ENCODE measurements at regions not wholly inside any gene's neighbourhood (a gene's known extent, or its start where the extent isn't known, plus 50 kb on each side); places are given as distances from the start of the nearest gene placed in this dataset.

GRCh38 chr12:27907766-27908165, 64.8 kb downstream of the PTHLH start:
- no peaks in the 10 kb centered on the region for H3K4me1 ChIP-seq (ENCODE audit: insufficient read depth, low read length)
- TF ChIP-seq EZH2 (IDR thresholded peaks at IDR 0.05; ENCODE audit: borderline replicate concordance, low read depth, low read length, severe bottlenecking) (no peak), CTCF (IDR thresholded peaks at IDR 0.05; ENCODE audit: borderline replicate concordance, extremely low read depth, low read length, poor library complexity, severe bottlenecking) (no peak)
- H3K36me3 ChIP-seq (ENCODE audit: insufficient read depth, low read length), result no peaks in the 10 kb centered on the region
- H2AFZ ChIP-seq (ENCODE audit: low read depth, low read length), result no peak overlapping the region
- H3K27ac ChIP-seq (ENCODE audit: low read length), result no peak overlapping the region
- no peak overlapping the region for H3K4me2 ChIP-seq (ENCODE audit: insufficient read depth, low read length)
- H3K4me3 ChIP-seq (ENCODE audit: low read depth in 1 of 2, low read length in 2 of 2), result no peak overlapping the region
- no peak for ATAC-seq (ENCODE audit: insufficient read depth, low read depth)
- H3K79me2 ChIP-seq (ENCODE audit: insufficient read depth, low read length), result no peaks in the 10 kb centered on the region
- no peaks in the 10 kb centered on the region for H3K27me3 ChIP-seq (ENCODE audit: insufficient read depth, low read length, poor library complexity)
- H3K9ac ChIP-seq (ENCODE audit: low read depth, low read length), result no peak overlapping the region
- H4K20me1 ChIP-seq (ENCODE audit: insufficient read depth, low read length), result no peaks in the 10 kb centered on the region
- H3K9me3 ChIP-seq (ENCODE audit: insufficient read depth, low read length, severe bottlenecking), result no peaks in the 10 kb centered on the region
- DNase-seq, result no peak

- Histone ChIP-seq H4K20me1 (ENCODE audit: insufficient read depth, low read length) (no peaks in the 10 kb centered on the region), H3K36me3 (ENCODE audit: insufficient read depth, low read length) (no peaks in the 10 kb centered on the region), H3K27me3 (ENCODE audit: insufficient read depth, low read length, poor library complexity) (no peaks in the 10 kb centered on the region), H3K9ac (ENCODE audit: low read depth, low read length) (no peak overlapping the region), H3K4me2 (ENCODE audit: insufficient read depth, low read length) (no peak overlapping the region), H3K4me3 (ENCODE audit: low read depth in 1 of 2, low read length in 2 of 2) (no peak overlapping the region), H3K27ac (ENCODE audit: low read length) (no peak overlapping the region), H3K9me3 (ENCODE audit: insufficient read depth, low read length, severe bottlenecking) (no peaks in the 10 kb centered on the region), H3K79me2 (ENCODE audit: insufficient read depth, low read length) (no peaks in the 10 kb centered on the region), H2AFZ (ENCODE audit: low read depth, low read length) (no peak overlapping the region), H3K4me1 (ENCODE audit: insufficient read depth, low read length) (no peaks in the 10 kb centered on the region)
- ATAC-seq (ENCODE audit: insufficient read depth, low read depth) (no peak), DNase-seq (no peak)
- no peak for TF ChIP-seq EZH2 (IDR thresholded peaks at IDR 0.05; ENCODE audit: borderline replicate concordance, low read depth, low read length, severe bottlenecking)
- TF ChIP-seq CTCF (IDR thresholded peaks at IDR 0.05; ENCODE audit: borderline replicate concordance, extremely low read depth, low read length, poor library complexity, severe bottlenecking), result no peak
Measured at GRCh38 chr12:27906658-27907473, 65.7 kb downstream of the PTHLH start.

GRCh38 chr12:27906127-27906500, 66.4 kb downstream of the PTHLH start:
- Histone ChIP-seq H3K4me3 (ENCODE audit: low read depth in 1 of 2, low read length in 2 of 2) (no peak overlapping the region), H2AFZ (ENCODE audit: low read depth, low read length) (no peak overlapping the region), H3K9me3 (ENCODE audit: insufficient read depth, low read length, severe bottlenecking) (no peaks in the 10 kb centered on the region), H4K20me1 (ENCODE audit: insufficient read depth, low read length) (no peaks in the 10 kb centered on the region), H3K9ac (ENCODE audit: low read depth, low read length) (no peak overlapping the region), H3K36me3 (ENCODE audit: insufficient read depth, low read length) (no peaks in the 10 kb centered on the region), H3K27ac (ENCODE audit: low read length) (no peak overlapping the region), H3K4me1 (ENCODE audit: insufficient read depth, low read length) (no peaks in the 10 kb centered on the region), H3K79me2 (ENCODE audit: insufficient read depth, low read length) (no peaks in the 10 kb centered on the region), H3K27me3 (ENCODE audit: insufficient read depth, low read length, poor library complexity) (no peaks in the 10 kb centered on the region), H3K4me2 (ENCODE audit: insufficient read depth, low read length) (no peak overlapping the region)
- ATAC-seq (ENCODE audit: insufficient read depth, low read depth), result no peak
- TF ChIP-seq CTCF (IDR thresholded peaks at IDR 0.05; ENCODE audit: borderline replicate concordance, extremely low read depth, low read length, poor library complexity, severe bottlenecking) (no peak), EZH2 (IDR thresholded peaks at IDR 0.05; ENCODE audit: borderline replicate concordance, low read depth, low read length, severe bottlenecking) (no peak)
- no peak for DNase-seq

All from DND-41 (cell line).